GM12891 (cell line): ENCODE measurements at regions not wholly inside any gene's neighbourhood (a gene's known extent, or its start where the extent isn't known, plus 50 kb on each side); places are given as distances from the start of the nearest gene placed in this dataset.

Experiments
- POLR2A ChIP-seq: IDR thresholded peaks from 2 replicates; pipeline ENCODE4 v1.6.1; 2011; ENCODE audit warnings: low read depth, low read length, control low read depth
- POU2F2 ChIP-seq: IDR thresholded peaks from 2 replicates; pipeline ENCODE4 v1.6.1; 2011; ENCODE audit warnings: low read depth, mild to moderate bottlenecking, control low read depth, low read length, moderate library complexity

DNA sequence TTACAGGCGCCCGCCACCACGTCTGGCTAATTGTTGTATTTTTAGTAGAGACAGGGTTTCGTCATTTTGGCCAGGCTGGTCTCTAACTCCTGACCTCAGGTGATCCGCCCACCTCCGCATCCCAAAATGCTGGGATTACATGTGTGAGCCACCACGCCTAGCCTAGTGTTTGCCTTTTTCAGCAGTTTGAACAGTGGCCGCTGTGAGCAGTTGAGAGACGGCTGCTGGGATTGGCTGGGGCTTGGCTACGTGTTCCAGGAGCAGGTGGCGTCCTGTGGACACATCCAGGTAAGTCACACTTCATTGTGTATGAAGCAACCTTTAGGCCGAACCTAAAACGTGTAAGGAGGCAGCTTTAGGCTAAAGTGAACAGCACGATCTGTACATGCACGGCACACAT, 231.8 kb upstream of the PITRM1 start:
- TF ChIP-seq POU2F2 (no peak), POLR2A (no peak)
